Pancreas (tissue), 10 donors: ENCODE measurements at regions not wholly inside any gene's neighbourhood (a gene's known extent, or its start where the extent isn't known, plus 50 kb on each side); places are given as distances from the start of the nearest gene placed in this dataset.

Source experiments
- ATAC-seq, 4 donors: fragments of 200-7000 bp; cut with Tn5 transposase; one replicate each; pipeline versions ENCODE4 v1.8.0 to v1.9.1; 2020; ENCODE audit warnings: mild to moderate bottlenecking in 4 of 4, moderate library complexity in 4 of 4
- DNase-seq, 6 donors: peaks; one replicate each; pipeline ENCODE4 v3.0.0-alpha.2; 2020
- FAIRE-seq: peaks from 2 replicates; lab custom pipeline; 2012; peaks lifted over from hg19 to GRCh38; lab: Jason Lieb, UNC
- H3K27ac ChIP-seq, 4 donors: fragments of 200-600 bp; sonication (generic); 1 replicate in 3 of 4; 2 replicates in 1 of 4; pipeline versions ENCODE4 v1.5.0 to v1.8.0; 2020
- H3K27me3 ChIP-seq, 4 donors: fragments of 200-600 bp; one replicate each; pipeline ENCODE4 v1.8.0; 2021
- H3K36me3 ChIP-seq, 3 donors: fragments of 200-600 bp; sonication (generic) in 1 of 3; one replicate each; pipeline versions ENCODE4 v1.5.0 to v1.8.0; 2020 to 2021
- H3K4me1 ChIP-seq, 3 donors: fragments of 200-600 bp; one replicate each; pipeline ENCODE4 v1.8.0; 2021
- H3K4me3 ChIP-seq, 4 donors: fragments of 200-600 bp; sonication (generic) in 2 of 4; one replicate each; pipeline versions ENCODE4 v1.5.0 to v1.8.0; 2020 to 2021
- H3K9me3 ChIP-seq, 4 donors: fragments of 200-600 bp; one replicate each; pipeline ENCODE4 v1.8.0; 2021
- WGBS, 2 donors: extraction: QIAGEN DNeasy Blood & Tissue Kit; methylation state at CpG; one replicate each; pipeline ENCODE4 v1.1.7; 2013; 5-methylcytosine and 5-hydroxymethylcytosine counted together
- intact Hi-C, 3 donors: fragments of 100-400 bp; cut with DNase I; formaldehyde crosslinking; loops; one replicate each; pipeline versions ENCODE4 v1.11.1 to v1.14.2; 2022
- TF ChIP-seq, protein P1 (sequence below), 4 donors: fragments of 200-600 bp; sonication (generic) in 3 of 4; IDR thresholded peaks; one replicate each; pipeline versions ENCODE4 v1.5.0 to v1.8.0; 2021; ENCODE audit warnings: antibody characterized with exemption in 4 of 4
- donor health status: healthy with polysubstance abuse.
- donor health status: DM: no; HTN: no; CAD: no; lungs with moderate emphysema.
- donor health status: DM: no; HTN: no; CAD: no.
- donor health status: control.
- donor health status: control.
- donor health status: Bipolar disorder and iron deficiency.
- donor health status: DM: yes; HTN: yes; CAD: no.
- donor health status: DM: no; HTN: no; CAD: no.
- donor health status: DM: no; HTN: no; CAD: no.
- donor health status: DM: yes; HTN: yes; CAD: no.

DNA sequence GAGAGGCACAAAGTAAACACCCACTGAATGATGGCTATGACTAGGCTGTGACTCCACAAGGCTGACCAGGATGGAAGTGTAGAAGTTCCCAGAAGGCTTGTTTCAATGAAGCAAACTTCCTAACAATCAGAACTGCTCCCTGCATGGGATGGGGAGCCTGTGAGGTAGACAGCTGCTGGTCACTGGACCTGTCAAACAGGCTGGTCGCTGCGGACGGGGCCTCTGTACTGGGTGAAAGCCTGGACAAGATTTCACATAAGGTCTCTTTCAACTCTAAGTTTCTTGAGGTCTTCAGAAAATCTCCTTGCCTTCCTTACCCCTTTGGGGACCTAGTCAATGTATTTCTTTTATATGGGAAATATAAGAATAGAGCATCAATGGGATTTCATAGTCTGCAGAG lies 438.2 kb downstream of the BUD13 start:
- intact Hi-C loops: no loop called here
- Histone ChIP-seq H3K4me3 (no peak overlapping the region), H3K4me1 (no peaks in the 10 kb centered on the region), H3K36me3 (no peaks in the 10 kb centered on the region), H3K27me3 (no peaks in the 10 kb centered on the region), H3K27ac (no peak overlapping the region), H3K9me3 (no peaks in the 10 kb centered on the region)
- TF ChIP-seq, protein P1, sequence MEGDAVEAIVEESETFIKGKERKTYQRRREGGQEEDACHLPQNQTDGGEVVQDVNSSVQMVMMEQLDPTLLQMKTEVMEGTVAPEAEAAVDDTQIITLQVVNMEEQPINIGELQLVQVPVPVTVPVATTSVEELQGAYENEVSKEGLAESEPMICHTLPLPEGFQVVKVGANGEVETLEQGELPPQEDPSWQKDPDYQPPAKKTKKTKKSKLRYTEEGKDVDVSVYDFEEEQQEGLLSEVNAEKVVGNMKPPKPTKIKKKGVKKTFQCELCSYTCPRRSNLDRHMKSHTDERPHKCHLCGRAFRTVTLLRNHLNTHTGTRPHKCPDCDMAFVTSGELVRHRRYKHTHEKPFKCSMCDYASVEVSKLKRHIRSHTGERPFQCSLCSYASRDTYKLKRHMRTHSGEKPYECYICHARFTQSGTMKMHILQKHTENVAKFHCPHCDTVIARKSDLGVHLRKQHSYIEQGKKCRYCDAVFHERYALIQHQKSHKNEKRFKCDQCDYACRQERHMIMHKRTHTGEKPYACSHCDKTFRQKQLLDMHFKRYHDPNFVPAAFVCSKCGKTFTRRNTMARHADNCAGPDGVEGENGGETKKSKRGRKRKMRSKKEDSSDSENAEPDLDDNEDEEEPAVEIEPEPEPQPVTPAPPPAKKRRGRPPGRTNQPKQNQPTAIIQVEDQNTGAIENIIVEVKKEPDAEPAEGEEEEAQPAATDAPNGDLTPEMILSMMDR (IDR thresholded peaks at IDR 0.05): no peak
- no peak for ATAC-seq
- no peak for DNase-seq
- no peak for FAIRE-seq
- 35 to 45% methylated on average over 3 of the region's 3 CpGs for WGBS, 2 donors

DNA sequence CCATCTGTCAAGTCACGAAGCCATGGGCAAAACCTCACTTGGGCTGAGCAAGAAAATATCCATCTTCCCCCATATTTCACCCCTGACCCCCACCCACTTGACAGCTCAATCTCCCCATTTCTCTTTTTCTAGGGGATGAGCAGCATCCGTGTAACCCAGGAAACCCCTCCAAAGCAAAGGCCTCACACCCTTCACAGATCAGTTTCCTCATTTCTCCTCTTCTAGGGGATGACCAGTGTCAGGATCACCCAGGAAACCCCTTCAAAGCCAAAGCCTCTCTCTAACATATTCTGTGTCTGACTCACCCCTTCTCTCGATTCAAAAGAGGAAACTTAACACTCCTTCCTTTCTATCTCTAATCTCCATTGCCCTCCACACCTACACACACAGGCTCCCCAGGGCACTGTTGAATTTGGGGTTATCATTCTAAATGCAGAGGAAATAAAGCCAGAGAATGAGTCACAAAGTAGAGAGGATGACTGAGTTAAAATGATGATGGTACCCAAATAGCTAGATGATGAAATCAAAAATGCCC lies 439.7 kb downstream of the BUD13 start:
- H3K4me1 ChIP-seq: no peaks in the 10 kb centered on the region
- no peaks in the 10 kb centered on the region for H3K36me3 ChIP-seq
- H3K27ac ChIP-seq: no peak overlapping the region
- H3K4me3 ChIP-seq: no peak overlapping the region
- FAIRE-seq: no peak
- intact Hi-C loops: no loop called here
- no peaks in the 10 kb centered on the region for H3K27me3 ChIP-seq
- no peaks in the 10 kb centered on the region for H3K9me3 ChIP-seq
- WGBS, 2 donors: 57 to 64% methylated on average over 3 of the region's 3 CpGs
- TF ChIP-seq, protein P1 (IDR thresholded peaks at IDR 0.05): no peak
- ATAC-seq: no peak
- no peak for DNase-seq

DNA sequence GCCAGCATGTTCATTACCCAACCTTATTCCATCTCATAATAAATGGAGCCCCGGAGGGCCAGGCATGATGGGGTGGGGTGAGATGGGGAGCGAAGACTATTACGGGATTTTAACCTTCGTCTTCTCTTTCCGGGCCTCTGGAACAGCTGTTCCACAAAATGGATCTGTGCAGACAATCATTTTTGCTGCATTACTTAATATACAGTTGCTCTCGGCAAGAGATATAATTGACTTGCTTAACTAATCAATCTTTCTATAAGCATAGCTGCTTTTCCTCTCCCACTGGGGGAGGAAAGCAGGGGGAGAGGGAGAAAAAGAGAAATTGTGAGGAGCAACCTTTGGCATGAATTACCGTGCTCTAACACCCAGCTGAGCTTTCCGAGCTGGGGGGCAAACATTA lies 440.4 kb downstream of the BUD13 start:
- WGBS, 2 donors: 77 to 84% methylated on average over 8 of the region's 8 CpGs
- DNase-seq: no peak
- Histone ChIP-seq H3K9me3 (no peaks in the 10 kb centered on the region), H3K4me1 (no peaks in the 10 kb centered on the region), H3K4me3 (no peak overlapping the region), H3K36me3 (no peaks in the 10 kb centered on the region), H3K27ac (no peak overlapping the region), H3K27me3 (no peaks in the 10 kb centered on the region)
- ATAC-seq: no peak
- TF ChIP-seq, protein P1 (IDR thresholded peaks at IDR 0.05): no peak
- no peak for FAIRE-seq
- intact Hi-C loops: no loop called here

DNA sequence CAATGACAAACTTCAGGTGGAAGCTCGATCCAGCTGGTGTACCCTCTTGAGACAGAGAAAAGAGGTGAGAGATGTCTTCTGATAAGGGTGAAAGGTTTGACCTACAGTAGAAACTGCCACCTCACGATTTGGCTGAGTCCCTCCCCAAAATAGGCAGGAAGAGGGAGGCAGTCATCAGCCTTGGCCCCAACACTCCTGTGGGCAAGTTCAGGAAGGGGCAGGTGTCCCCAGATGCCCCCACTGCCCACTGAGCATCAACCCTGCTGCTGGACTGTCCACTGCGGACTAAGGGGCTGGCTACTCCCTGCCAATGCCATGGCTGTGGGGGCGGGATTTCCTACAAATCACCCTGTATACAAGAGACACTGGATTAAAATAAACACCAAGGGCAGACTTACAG lies 441.4 kb downstream of the BUD13 start:
- 68 to 76% methylated on average over 4 of the region's 4 CpGs for WGBS, 2 donors
- intact Hi-C loops: no loop called here
- Histone ChIP-seq H3K4me3 (no peak overlapping the region), H3K9me3 (no peaks in the 10 kb centered on the region), H3K27ac (no peak overlapping the region), H3K27me3 (no peaks in the 10 kb centered on the region), H3K36me3 (no peaks in the 10 kb centered on the region), H3K4me1 (no peaks in the 10 kb centered on the region)
- DNase-seq: no peak
- no peak for ATAC-seq
- no peak for FAIRE-seq
- TF ChIP-seq, protein P1 (IDR thresholded peaks at IDR 0.05): no peak

DNA sequence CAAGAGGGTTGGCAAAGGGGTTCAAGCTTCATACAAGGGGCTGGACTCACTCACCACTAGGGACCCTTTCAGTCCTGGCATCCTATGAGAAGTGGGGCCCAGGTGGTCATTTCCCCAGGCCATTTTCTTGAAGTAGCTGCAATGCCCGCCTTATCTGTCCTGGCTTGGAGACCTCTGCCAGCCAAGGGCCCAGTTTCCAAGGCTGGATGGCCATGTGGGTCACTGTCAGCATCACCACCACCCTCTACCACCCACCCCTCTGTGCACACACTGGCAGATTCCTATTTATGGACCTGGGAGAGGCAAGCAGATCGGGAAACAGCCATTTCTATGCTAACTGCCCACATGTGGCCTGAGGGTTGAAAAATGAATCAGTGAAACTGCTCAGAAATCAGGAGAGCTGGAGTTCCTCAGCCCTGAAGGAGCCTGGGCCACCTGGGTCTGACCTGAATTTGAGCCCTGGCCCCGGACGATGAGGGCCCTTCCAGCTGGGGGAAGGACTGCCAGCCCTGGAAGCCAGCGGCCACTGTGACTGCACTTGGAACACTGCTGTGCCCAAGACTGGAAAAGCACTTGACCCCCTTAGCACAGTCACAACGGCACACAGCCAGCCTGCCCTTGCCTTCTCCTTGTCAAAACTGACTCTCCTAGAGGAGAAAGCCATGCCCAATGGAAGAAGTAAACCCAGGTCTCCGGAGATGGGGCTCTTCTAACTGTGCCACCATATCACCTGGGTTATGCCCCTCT lies 442.2 kb downstream of the BUD13 start:
- ATAC-seq: no peak
- H3K36me3 ChIP-seq: no peaks in the 10 kb centered on the region
- intact Hi-C loops: no loop called here
- no peak for FAIRE-seq
- no peaks in the 10 kb centered on the region for H3K4me1 ChIP-seq
- no peak for DNase-seq
- WGBS, 2 donors: 76 to 90% methylated on average over 7 of the region's 7 CpGs
- no peak overlapping the region for H3K4me3 ChIP-seq
- H3K27me3 ChIP-seq: no peaks in the 10 kb centered on the region
- no peak overlapping the region for H3K27ac ChIP-seq
- TF ChIP-seq, protein P1 (IDR thresholded peaks at IDR 0.05): no peak
- no peaks in the 10 kb centered on the region for H3K9me3 ChIP-seq
